T-helper 22 cell (primary cell): ENCODE measurements at regions not wholly inside any gene's neighbourhood (a gene's known extent, or its start where the extent isn't known, plus 50 kb on each side); places are given as distances from the start of the nearest gene placed in this dataset.
"Not testable (repeated sequence)": the region's sequence is repeated elsewhere in the genome, so short reads cannot be mapped to it uniquely, and the experiment has no call there.

Experiments
- DNase-seq: peaks from one replicate; pipeline ENCODE4 v3.0.0-alpha.2; 2020; ENCODE audit warnings: low read depth

DNA sequence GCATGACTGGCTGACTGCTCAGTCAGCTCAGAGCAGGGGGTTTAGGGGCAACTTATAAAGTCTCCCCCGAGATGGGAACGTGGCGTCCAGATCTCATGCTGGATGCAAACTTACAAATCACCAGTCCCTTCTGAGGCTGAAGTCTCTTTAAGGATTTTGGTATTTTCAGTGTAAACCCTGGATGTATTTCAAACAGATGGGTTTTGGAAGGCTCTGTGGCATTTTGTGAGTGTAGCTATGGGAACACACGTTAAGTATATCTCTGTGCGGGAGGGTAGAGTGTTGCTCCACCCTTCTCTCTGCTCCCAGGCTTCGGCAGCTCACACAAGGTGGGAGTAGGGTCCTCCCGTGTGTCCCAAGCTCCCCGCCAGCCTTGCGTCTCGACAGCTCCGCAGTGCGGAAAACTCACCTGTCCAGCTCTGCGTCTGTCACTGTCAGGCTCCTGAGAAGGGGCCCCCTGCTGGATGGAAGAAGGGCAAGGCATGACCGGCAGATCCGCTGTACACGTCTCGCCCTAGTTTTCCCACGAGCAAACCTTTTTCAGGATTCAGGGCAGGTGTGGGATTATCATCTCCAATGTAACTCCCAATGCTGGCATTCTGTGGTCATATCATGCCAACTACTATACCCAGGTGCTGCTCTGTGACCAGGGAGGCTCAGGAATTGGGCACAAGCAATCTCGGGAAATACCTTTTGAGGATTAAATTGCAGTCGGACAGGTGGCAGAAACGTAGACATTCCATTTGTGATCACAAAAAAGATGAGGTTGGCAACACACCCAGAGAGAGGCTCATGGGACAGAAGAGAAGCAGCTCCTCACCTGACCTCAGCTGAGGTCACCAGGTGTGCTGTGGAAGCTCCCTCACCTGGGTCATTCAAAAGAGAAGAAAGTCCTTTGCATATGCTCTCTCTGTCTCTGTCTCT is 313.9 kb upstream of the B3GAT1 start:
- DNase-seq = no peak

DNA sequence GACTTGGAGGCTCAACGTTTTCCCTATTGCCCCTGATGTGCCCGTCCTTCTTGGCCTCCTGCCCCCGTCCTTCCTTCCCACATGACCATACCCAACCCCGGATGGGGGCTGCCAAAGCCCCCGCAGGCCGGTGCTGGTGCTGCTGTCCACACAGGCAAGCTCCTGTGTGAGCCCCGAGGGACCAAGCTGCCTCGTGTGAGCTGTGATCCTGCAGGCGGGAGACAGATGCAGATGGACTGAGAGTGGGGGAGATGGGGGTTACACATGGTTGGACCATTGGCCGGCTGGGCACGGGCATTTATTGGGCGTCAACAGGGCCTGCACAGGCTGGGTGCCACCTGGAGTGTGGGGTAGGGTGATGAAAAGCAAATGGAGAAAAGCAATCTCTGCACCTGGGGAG is 313.2 kb upstream of the B3GAT1 start:
- no peak for DNase-seq

DNA sequence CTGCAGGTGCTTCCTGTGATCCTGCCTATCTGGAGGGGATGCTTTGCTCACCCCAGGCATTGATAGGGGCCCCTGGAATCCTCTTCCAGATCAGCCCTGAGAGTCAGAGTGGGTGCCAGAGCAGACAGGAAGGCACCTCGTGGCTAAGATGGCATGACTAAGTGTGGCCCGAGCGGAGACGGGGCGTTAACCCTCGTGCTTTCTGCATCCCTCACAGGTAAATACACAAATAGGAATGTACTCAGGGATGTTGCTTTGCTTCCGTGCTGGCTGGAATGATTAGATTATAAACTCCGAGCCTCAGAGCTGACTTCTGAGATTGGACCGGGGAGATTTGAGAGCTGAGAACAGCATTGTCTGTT is 312.7 kb upstream of the B3GAT1 start:
- no peak for DNase-seq

DNA sequence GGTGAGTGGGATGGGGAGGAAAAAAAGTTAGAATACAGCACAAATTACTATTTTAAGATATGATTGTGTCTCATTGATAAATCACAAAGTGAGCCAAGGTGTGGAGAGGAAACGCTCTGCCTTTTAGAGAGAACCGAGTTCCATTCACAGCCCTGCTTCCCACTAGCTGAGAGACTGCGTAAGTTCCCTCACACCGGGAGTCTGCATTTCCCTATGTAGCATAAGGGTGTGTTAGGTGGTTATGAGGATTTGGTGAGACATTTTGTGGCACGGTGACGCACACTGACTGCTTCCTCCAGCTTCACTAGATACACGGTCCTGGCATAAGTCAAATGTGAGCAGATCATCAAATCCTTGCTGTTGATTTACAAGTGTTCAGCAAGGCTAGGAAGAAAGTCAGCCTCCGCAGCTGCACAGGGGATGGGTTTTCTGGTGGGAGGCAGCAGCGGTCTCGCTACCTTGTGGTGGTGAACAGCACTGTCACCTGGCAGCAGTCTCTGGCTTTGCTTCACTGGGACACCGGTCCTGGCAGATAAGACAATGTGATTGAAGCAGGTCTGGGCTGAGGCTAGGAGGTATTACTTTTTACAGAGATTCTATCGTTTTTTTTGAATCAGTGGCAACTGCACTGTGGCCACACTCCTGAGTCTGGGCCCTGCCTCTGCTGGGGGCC is 312.2 kb upstream of the B3GAT1 start:
- no peak for DNase-seq

DNA sequence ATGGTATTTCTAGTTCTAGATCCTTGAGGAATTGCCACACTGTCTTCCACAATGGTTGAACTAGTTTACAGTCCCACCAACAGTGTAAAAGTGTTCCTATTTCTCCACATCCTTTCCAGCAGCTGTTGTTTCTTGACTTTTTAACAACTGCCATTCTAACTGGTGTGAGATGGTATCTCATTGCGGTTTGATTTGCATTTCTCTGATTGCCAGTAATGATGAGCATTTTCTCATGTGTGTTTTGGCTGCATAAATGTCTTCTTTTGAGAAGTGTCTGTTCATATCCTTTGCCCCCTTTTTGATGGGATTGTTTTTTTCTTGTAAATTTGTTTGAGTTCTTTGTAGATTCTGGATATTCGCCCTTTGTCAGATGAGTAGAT is 308.6 kb upstream of the B3GAT1 start:
- not testable (repeated sequence) for DNase-seq

GRCh38 chr11:134719940-134720690 is 308.1 kb upstream of the B3GAT1 start:
- not testable (repeated sequence) for DNase-seq

GRCh38 chr11:134719397-134719796 is 307.4 kb upstream of the B3GAT1 start:
- no peak for DNase-seq

DNA sequence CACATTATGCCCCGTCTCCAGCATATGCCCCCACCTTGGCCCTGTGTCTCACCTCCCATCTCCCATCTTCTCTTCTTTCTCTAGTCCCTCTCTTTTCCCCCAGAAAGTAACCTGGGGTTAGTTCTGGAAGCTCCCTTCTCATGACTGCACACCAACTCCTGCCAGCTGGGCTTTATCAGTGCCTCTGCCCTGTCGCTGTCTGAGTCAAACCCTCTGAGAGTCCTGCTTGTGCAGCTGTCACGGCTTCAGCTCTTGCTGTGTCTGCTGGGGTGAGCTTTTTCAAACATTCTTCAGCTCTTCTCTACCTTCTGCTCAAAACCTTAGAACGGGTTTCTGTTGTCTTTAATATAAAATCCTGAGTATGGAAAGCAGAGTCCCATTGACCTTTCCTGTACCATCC is 304.5 kb upstream of the B3GAT1 start:
- no peak for DNase-seq

DNA sequence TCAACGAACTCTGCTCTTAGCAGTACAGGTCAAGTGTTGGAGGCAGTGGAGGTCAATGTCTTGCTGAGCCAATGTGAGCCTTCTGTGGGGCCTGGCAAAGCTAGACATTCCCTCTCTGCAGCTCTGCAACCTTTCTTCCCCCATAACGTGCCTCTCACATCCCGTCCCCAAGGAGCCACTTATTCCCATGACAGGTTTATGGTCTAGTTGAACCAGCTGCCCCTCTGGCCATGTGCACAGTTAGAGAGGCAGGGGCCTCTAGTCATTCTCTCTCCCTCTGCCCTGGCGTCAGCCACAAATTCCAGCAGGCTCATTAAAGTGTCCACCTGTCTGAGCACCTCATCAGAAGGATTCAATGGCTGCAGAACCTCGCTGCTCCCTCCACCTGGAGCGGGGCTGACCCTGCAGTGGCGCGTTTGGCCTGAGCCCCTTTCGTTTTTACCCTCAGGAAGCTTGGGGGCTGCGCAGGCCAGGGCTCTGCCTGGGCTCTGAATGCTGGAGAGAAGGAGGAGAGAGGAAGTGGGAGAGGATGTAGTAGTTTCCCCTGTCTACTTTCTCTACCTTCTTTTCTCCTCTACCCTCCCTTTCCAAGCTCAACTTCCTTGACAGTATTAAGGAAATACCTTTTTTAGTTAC is 302.1 kb upstream of the B3GAT1 start:
- no peak for DNase-seq

- no peak for DNase-seq
Observed at GRCh38 chr11:134712228-134713145, 300.4 kb upstream of the B3GAT1 start.

DNA sequence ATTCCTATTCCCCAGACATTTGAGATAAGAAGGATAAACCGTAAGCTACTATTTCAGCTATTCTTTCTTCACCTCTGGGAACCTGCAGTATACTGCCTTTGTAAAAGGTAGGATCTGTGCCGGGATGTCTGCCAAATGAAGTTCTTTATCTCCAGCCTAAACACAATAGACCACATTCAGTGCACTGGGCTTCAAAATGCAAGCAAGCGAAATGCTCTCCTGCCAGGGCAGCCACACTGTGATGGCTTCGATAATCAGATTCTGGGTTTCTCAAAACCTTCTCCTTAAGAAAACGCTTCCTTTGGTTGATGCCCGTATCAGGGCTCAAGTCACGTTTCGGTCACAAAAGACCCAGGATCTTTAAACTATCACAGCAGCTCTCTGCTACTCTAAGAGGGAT is 299.5 kb upstream of the B3GAT1 start:
- no peak for DNase-seq

- DNase-seq = no peak
Observed at GRCh38 chr11:134710861-134711407, 298.9 kb upstream of the B3GAT1 start.

DNA sequence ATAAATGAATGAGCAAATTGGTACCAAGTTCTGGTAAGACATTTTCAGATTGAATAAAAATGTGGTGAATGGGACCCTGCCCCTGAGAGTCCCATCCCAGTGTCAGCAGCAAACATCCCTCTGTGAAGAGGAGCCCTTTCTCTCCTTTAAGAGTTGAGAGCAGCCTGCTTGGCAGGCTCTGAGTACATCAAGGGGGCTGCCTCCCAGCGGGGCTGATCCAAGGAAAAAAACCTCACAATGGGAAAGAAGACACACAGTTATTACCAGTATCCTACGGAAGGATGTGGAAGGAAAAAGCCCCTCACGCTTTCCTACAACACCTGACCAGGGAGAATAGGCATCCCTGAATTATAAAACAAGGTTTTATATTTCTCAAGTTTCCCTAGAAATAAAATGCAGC is 293.8 kb upstream of the B3GAT1 start:
- DNase-seq = no peak

GRCh38 chr11:134702827-134703226 is 290.8 kb upstream of the B3GAT1 start:
- no peak for DNase-seq

GRCh38 chr11:134701564-134702165 is 289.6 kb upstream of the B3GAT1 start:
- DNase-seq = no peak

GRCh38 chr11:134700101-134700640 is 288.1 kb upstream of the B3GAT1 start:
- no peak for DNase-seq

DNA sequence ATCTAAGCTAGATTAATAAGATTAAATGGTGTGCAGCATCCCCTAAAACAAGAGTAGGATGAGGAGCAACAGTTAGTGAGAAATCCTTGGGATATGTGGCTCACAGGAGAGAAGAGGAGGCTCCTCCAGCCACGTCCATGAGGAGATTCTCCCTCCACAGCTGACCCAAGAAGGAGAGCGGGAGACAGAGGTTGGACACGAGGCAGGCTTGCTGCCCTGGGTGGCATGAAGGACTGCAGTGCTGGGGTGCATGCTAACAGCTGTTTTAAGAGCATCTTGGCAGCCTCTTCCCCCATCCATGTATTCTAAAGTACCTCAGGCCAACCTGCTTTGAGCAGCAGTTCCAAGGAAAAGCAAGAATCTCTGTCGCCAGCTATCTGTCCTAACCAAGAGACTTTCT is 284.4 kb upstream of the B3GAT1 start:
- DNase-seq = no peak

DNA sequence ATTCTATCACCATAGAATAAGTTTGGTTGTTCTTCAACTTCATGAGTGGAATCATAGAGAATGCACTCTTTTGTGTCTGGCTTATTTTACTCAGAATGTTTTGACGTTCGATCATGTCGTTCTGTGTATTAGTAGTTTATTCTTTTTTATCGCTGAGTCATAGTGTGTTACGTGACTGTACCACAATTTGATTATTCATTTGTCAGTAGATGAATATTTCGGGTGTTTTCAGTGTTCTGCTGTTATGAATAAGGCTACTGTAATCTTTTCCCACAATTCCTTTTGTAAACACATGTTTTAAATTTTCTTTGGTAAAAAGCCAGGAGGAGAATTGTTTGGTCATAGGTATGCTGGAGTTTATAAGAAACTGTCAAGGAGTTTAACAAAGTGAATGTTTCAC is 279.9 kb upstream of the B3GAT1 start:
- DNase-seq = no peak

GRCh38 chr11:134691295-134691873 is 279.3 kb upstream of the B3GAT1 start:
- DNase-seq = no peak

DNA sequence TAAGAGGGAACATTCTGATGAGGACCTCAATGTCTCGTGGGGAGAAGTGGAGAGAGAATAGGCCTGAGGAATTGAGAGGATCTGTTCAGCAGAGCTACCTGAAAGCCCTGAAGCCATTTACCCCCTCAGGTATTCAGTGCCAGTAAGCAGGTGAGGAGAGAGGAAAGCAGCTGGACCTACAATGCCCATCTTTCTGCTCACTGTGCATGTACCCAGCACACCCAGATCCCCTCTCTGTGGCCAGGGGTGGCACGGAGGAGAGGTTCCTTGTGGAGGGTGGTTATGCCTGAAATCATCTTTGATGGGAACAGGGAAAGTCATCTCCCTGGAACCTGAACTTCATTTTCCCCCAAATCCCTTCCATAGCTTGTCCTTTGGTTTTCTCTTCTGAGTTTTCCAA is 277.8 kb upstream of the B3GAT1 start:
- no peak for DNase-seq
